ENCODE measurements at regions not wholly inside any gene's neighbourhood (a gene's known extent, or its start where the extent isn't known, plus 50 kb on each side); places are given as distances from the start of the nearest gene placed in this dataset.
A peak's percentile ranks its signal among the peaks of the same experiment; 100 is the strongest.
"Not testable (repeated sequence)": the region's sequence is repeated elsewhere in the genome, so short reads cannot be mapped to it uniquely, and the experiment has no call there.

DNA sequence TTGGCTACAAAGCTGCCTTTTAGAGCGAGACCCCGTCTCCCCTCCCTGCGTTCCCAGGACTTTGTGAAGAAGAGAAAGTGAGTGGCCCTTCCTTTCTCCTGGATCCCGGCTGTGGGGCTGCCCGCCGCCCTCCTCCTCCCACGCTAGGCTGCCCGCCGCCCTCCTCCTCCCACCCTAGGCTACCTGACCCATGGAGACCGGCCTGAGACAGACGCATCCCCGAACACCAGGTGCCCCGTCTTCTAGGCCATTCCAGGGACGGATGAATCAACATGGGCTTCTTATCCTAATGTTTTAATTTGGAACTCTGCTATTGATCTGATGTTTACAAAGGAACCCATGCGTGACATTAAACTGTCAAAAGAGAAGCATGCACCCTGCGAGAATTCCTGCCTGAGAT, 117.3 kb upstream of the LPCAT1 start:
- in situ Hi-C loops (cut with MboI; ENCODE audit: low pct_unique_long_range_greater_than_20kb in 2 of 9, low sequenced_read_pairs in 9 of 9, unreplicated experiment in 9 of 9), result loop anchor here in 6 of 9 experiments (25.0 kb wide), 4 partner anchors 154 to 479 kb away; partner anchors contain the start of gene SLC6A19 (in 1 of the 6)
- peaks cover 3 to 14% of the 10 kb centered on the region in 2 donors for H3K4me1 ChIP-seq (replicated peaks in 1 of 2)
- no peak overlapping the region for H3K27ac ChIP-seq
- H3K4me3 ChIP-seq, result no peak overlapping the region
- no peak for ATAC-seq (replicated peaks in 6 of 8)
- WGBS, 10 experiments, result 0 to 57% (median 44%) methylated on average over 1 to 2 of the region's 16 CpGs; no CpG with 5 or more reads in 7 of the 10 experiments

DNA sequence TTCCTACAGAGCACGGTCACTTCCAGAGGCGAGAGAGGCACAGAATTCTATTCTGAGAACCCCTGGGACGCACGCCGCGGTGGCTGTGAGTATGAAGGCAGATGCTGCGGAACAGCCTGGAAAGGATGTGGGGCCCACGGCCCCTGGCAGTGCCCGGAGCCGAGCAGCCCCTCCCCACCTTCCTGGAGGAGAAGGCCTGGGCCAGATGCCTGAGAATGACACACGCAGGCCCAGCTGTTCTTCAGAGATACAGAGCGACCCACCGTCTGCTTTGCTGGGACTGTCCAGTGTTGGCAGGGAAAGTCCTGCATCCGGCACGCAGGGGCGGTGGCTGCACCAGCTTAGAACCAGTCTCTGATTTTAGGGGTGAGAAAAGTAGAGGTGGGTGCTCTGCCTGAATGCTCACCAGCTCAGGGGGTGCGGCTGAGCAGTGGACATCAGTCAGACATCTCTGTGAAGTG, 116.7 kb upstream of the LPCAT1 start:
- in situ Hi-C loops (cut with MboI; ENCODE audit: low pct_unique_long_range_greater_than_20kb in 2 of 9, low sequenced_read_pairs in 9 of 9, unreplicated experiment in 9 of 9), result loop anchor here in 6 of 9 experiments (25.0 kb wide), 4 partner anchors 153 to 478 kb away; partner anchors contain the start of gene SLC6A19 (in 1 of the 6)

GRCh38 chr5:1639757-1640156, 116.0 kb upstream of the LPCAT1 start:
- ATAC-seq (replicated peaks in 6 of 8), result no peak
- WGBS, 10 experiments, result 60 to 100% (median 85%) methylated on average over 1 to 14 of the region's 14 CpGs; no CpG with 5 or more reads in 2 of the 10 experiments
- no peak overlapping the region for H3K27ac ChIP-seq
- no peak overlapping the region for H3K4me3 ChIP-seq
- in situ Hi-C loops (cut with MboI; ENCODE audit: low pct_unique_long_range_greater_than_20kb in 2 of 9, low sequenced_read_pairs in 9 of 9, unreplicated experiment in 9 of 9), result loop anchor here in 6 of 9 experiments (25.0 kb wide), 4 partner anchors 152 to 477 kb away; partner anchors contain the start of gene SLC6A19 (in 1 of the 6)
- peaks cover 3 to 14% of the 10 kb centered on the region in 2 donors for H3K4me1 ChIP-seq (replicated peaks in 1 of 2)

More for the DNA sequence above, 116.7 kb upstream of the LPCAT1 start:
- ATAC-seq (replicated peaks in 6 of 8), result peak in 2 of 8 experiments; percentile 5 to 15
- peaks cover 3 to 14% of the 10 kb centered on the region in 2 donors for H3K4me1 ChIP-seq (replicated peaks in 1 of 2)
- WGBS, 10 experiments, result 25 to 100% (median 70%) methylated on average over 2 to 11 of the region's 17 CpGs; no CpG with 5 or more reads in 3 of the 10 experiments
- no peak overlapping the region for H3K4me3 ChIP-seq
- no peak overlapping the region for H3K27ac ChIP-seq

DNA sequence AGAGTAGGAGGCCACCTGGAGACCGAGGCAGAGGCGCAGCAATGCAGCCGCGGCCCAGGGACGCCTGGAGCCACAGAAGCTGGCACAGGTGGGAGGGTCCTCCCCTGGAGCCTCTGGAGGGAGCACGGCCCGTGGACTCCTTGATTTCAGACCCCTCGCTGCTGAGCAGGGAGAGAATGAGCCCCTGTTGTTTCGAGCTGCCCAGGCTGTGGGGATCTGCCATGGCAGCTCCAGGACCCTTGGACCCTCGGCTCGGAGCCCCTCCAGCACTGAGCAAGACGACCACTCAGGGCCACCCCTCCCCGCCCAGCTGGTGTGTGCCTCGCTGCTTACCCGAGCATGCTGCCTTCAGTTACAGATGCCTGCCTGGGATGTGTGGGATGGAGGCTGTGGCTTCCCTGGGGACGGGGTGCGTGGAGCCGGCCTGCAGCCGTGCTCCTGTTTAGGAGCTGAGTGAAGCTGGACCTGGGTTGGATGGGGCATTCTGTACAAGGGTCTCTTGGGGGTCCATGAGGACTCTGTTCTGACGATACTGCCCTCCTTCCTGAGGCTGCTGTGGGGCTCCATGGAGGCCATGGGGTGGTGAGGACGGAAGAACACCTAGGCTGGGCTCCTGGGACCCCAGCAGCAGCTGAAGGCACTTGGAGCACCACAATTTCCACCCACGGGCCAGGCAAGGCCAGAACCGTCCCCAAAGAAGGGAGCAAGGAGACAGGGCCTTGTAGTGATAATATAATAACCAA, 115.1 kb upstream of the LPCAT1 start:
- ATAC-seq (replicated peaks in 6 of 8), result no peak
- no peak overlapping the region for H3K4me3 ChIP-seq
- in situ Hi-C loops (cut with MboI; ENCODE audit: low pct_unique_long_range_greater_than_20kb in 2 of 9, low sequenced_read_pairs in 9 of 9, unreplicated experiment in 9 of 9), result loop anchor here in 6 of 9 experiments (25.0 kb wide), 4 partner anchors 152 to 477 kb away; partner anchors contain the start of gene SLC6A19 (in 1 of the 6)
- peaks cover 3 to 18% of the 10 kb centered on the region in 2 donors for H3K4me1 ChIP-seq (replicated peaks in 1 of 2)
- no peak overlapping the region for H3K27ac ChIP-seq
- 36 to 100% (median 85%) methylated on average over 1 to 10 of the region's 23 CpGs; no CpG with 5 or more reads in 3 of the 10 experiments for WGBS, 10 experiments

DNA sequence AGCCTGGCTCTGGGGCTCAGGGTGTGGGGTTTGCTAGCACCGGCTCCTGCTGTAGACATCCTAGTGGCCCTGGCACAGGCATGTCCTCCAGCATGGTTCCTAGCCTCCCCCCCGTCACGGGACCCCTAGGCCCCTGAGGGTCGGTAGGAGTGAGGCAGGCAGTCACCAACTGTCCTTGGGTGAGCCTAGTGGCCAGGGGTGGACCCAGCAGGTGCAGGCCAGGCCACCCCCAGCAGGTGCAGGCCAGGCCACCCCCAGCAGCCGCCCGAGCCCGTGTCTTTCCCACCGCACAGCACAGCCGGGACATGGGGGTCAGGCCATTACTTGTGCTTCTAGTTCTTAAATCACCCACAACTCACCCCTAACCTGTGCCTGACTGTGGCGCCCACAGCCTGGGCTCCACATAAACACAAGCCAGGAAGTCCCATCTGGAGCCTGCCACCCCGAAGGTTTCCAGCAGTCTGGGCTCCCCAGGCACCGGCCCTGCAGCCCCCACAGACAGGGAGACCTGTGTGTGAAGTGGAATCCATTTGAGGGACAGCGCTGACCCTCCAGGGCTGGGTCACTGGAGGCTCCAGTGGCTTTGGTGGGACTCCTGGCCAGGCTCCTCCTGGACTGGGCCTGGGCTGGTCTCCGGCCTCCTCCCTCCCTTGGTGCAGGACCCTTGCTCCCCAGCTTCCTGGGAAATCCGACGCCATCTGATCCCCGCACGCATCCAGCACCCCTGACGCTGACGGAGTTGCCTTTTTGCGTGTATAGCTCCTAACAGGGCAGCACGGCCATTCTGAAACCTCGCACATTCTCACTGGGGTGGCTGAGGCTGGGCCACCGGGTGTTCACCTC, 114.1 kb upstream of the LPCAT1 start:
- no peak for ATAC-seq (replicated peaks in 6 of 8)
- in situ Hi-C loops (cut with MboI; ENCODE audit: low pct_unique_long_range_greater_than_20kb in 2 of 9, low sequenced_read_pairs in 9 of 9, unreplicated experiment in 9 of 9), result loop anchor here in 6 of 9 experiments (25.0 kb wide), 4 partner anchors 151 to 476 kb away; partner anchors contain the start of gene SLC6A19 (in 1 of the 6)
- peaks cover 3 to 18% of the 10 kb centered on the region in 2 donors for H3K4me1 ChIP-seq (replicated peaks in 1 of 2)

DNA sequence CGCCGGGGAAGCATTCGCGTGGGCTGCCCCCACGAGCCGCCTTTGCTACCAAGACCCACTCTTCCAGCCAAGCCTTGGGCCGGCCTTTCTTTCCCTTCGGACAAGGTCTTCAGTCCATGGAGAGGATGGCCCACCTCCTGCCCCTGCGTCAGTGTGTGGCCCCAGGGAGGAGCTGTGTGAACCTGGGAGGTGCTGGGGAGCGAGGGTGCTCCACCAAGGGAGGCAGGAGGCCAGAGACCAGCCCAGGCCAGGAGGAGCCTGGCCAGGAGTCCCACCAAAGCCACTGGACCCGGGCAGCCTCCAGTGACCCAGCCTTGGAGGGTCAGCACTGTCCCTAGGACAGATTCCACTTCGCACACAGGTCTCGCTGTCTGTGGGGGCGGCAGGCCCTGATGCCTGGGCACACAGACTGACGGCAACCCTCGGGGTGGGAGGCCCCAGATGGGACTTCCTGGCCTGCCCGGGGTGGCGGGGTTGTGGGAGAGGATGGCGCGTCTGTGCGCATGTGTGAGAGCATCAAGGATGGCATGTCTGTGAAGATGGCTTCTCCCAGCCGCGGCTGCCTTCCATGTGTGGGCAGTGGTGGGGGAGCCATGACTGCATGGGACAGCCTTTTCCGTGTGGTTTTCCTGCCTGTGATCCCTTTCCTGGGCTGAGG, 113.3 kb upstream of the LPCAT1 start:
- Histone ChIP-seq H3K4me3 (no peak overlapping the region), H3K27ac (no peak overlapping the region), H3K4me1 (replicated peaks in 1 of 2) (peaks cover 3 to 18% of the 10 kb centered on the region in 2 donors)
- ATAC-seq (replicated peaks in 6 of 8), result no peak
- in situ Hi-C loops (cut with MboI; ENCODE audit: low pct_unique_long_range_greater_than_20kb in 2 of 9, low sequenced_read_pairs in 9 of 9, unreplicated experiment in 9 of 9), result loop anchor here in 6 of 9 experiments (25.0 kb wide), 4 partner anchors 150 to 475 kb away; partner anchors contain the start of gene SLC6A19 (in 1 of the 6)
- 43 to 100% (median 85%) methylated on average over 1 to 11 of the region's 24 CpGs; no CpG with 5 or more reads in 5 of the 10 experiments for WGBS, 10 experiments

More for the DNA sequence above, 114.1 kb upstream of the LPCAT1 start:
- Histone ChIP-seq H3K4me3 (no peak overlapping the region), H3K27ac (no peak overlapping the region)
- WGBS, 10 experiments, result 60 to 100% (median 89%) methylated on average over 1 to 8 of the region's 24 CpGs; no CpG with 5 or more reads in 3 of the 10 experiments

GRCh38 chr5:1636208-1636770, 112.5 kb upstream of the LPCAT1 start:
- in situ Hi-C loops (cut with MboI; ENCODE audit: low pct_unique_long_range_greater_than_20kb in 2 of 9, low sequenced_read_pairs in 9 of 9, unreplicated experiment in 9 of 9), result loop anchor here in 6 of 9 experiments (25.0 kb wide), 4 partner anchors 149 to 474 kb away; partner anchors contain the start of gene SLC6A19 (in 1 of the 6)
- H3K4me1 ChIP-seq (replicated peaks in 1 of 2), result peaks cover 2 to 17% of the 10 kb centered on the region in 2 donors
- H3K27ac ChIP-seq; H3K4me3 ChIP-seq; ATAC-seq (replicated peaks in 6 of 8): not testable (repeated sequence)
- 72 to 100% methylated on average over 1 to 2 of the region's 21 CpGs; no CpG with 5 or more reads in 8 of the 10 experiments for WGBS, 10 experiments

GRCh38 chr5:1635477-1635876, 111.7 kb upstream of the LPCAT1 start:
- H3K4me1 ChIP-seq (replicated peaks in 1 of 2), result peaks cover 0 to 10% of the 10 kb centered on the region in 2 donors
- ATAC-seq (replicated peaks in 6 of 8); H3K4me3 ChIP-seq; H3K27ac ChIP-seq: not testable (repeated sequence)
- 0 to 100% (median 25%) methylated on average over 1 of the region's 2 CpGs; no CpG with 5 or more reads in 6 of the 10 experiments for WGBS, 10 experiments
- in situ Hi-C loops (cut with MboI; ENCODE audit: low pct_unique_long_range_greater_than_20kb in 2 of 9, low sequenced_read_pairs in 9 of 9, unreplicated experiment in 9 of 9), result loop anchor here in 6 of 9 experiments (25.0 kb wide), 4 partner anchors 148 to 473 kb away; partner anchors contain the start of gene SLC6A19 (in 1 of the 6)

DNA sequence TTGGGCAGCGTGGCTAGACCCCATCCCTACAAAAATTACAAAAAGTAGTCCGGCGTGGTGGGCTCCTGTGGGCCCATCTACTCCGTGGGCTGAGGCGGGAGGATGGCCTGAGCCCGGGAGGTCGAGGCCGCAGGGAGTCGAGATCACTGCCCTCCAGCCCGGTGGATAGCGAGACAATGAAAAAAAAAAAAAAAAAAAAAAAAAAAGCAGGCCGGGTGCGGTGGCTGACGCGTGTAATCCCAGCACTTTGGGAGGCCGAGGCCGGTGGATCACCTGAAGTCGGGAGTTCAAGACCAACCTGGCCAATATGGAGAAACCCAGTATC, 110.5 kb upstream of the LPCAT1 start:
- in situ Hi-C loops (cut with MboI; ENCODE audit: low pct_unique_long_range_greater_than_20kb in 2 of 9, low sequenced_read_pairs in 9 of 9, unreplicated experiment in 9 of 9), result loop anchor here in 6 of 9 experiments (25.0 kb wide), 4 partner anchors 147 to 472 kb away; partner anchors contain the start of gene SLC6A19 (in 1 of the 6)
- ATAC-seq (replicated peaks in 6 of 8), result peak in 2 of 8 experiments; percentile 8 to 17
- H3K4me3 ChIP-seq, result peak overlapping the region; percentile 50 to 99 (median 73)
- H3K4me1 ChIP-seq (replicated peaks in 1 of 2), result peaks cover 0 to 3% of the 10 kb centered on the region in 2 donors
- 15 to 59% (median 37%) methylated on average over 1 to 11 of the region's 18 CpGs; no CpG with 5 or more reads in 4 of the 10 experiments for WGBS, 10 experiments
- peak overlapping the region; percentile 63 to 81 for H3K27ac ChIP-seq

GRCh38 chr5:1633605-1634336, 110.0 kb upstream of the LPCAT1 start:
- WGBS, 10 experiments, result 0 to 30% (median 5%) methylated on average over 2 to 9 of the region's 75 CpGs; no CpG with 5 or more reads in 5 of the 10 experiments
- H3K4me3 ChIP-seq, result peak overlapping the region; percentile 50 to 99 (median 73)
- in situ Hi-C loops (cut with MboI; ENCODE audit: low pct_unique_long_range_greater_than_20kb in 2 of 9, low sequenced_read_pairs in 9 of 9, unreplicated experiment in 9 of 9), result loop anchor here in 6 of 9 experiments (25.0 kb wide), 4 partner anchors 146 to 471 kb away; partner anchors contain the start of gene SLC6A19 (in 1 of the 6)
- ATAC-seq (replicated peaks in 6 of 8), result peak; percentile 92 to 99 (median 98)
- H3K27ac ChIP-seq, result peak overlapping the region; percentile 71 to 81
- H3K4me1 ChIP-seq (replicated peaks in 1 of 2), result peaks cover 0 to 3% of the 10 kb centered on the region in 2 donors

DNA sequence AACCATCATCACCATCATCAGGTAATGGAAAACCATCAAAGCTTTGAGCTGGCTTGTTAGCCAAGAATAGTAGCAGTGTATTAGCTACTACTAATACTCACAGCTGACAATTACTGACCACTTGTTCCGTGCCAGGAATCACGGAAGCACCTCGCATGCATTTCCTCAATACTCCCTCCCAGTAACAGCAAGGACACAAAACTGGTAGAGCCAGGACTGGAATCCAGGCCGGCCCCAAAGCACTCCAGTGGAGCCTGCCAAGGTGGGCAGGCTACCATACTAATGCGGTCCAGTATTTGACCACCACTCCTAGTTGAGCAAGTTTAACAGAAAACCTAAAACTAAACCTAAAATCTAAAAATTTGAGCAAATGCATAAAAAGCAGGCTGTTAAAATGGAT, 107.2 kb upstream of the LPCAT1 start:
- ATAC-seq (replicated peaks in 6 of 8); H3K4me3 ChIP-seq; H3K4me1 ChIP-seq (replicated peaks in 1 of 2); H3K27ac ChIP-seq: not testable (repeated sequence)
- in situ Hi-C loops (cut with MboI; ENCODE audit: low pct_unique_long_range_greater_than_20kb in 2 of 9, low sequenced_read_pairs in 9 of 9, unreplicated experiment in 9 of 9), result loop anchor here in 6 of 9 experiments (25.0 kb wide), 4 partner anchors 144 to 469 kb away; partner anchors contain the start of gene SLC6A19 (in 1 of the 6)
- 71 to 100% (median 92%) methylated on average over 1 to 5 of the region's 5 CpGs; no CpG with 5 or more reads in 4 of the 10 experiments for WGBS, 10 experiments
